ENCODE measurements at regions not wholly inside any gene's neighbourhood (a gene's known extent, or its start where the extent isn't known, plus 50 kb on each side); places are given as distances from the start of the nearest gene placed in this dataset.

GRCh38 chr10:64873959-64874358, 1352.8 kb downstream of the REEP3 start:
- no peak overlapping the region for H3K27ac ChIP-seq (ENCODE audit: extremely low read length, insufficient read depth, low read length)
- H3K9ac ChIP-seq (ENCODE audit: insufficient read depth, low read depth, low read length): no peak overlapping the region
- H3K9me3 ChIP-seq (ENCODE audit: low read length): no peaks in the 10 kb centered on the region
- H3K79me2 ChIP-seq (ENCODE audit: insufficient read depth, low read length): no peaks in the 10 kb centered on the region
- in situ Hi-C loops (cut with HindIII; ENCODE audit: extremely low pct_ligation_motif_present, low pct_unique_long_range_greater_than_20kb): no loop called here
- DNase-seq (ENCODE audit: low spot score) (no peak), FAIRE-seq (no peak), ATAC-seq (no peak)
- H3K4me3 ChIP-seq (replicated peaks in 1 of 3; ENCODE audit: insufficient read depth in 1 of 3, low read depth in 2 of 3, low read length in 3 of 3): no peak overlapping the region
- no peaks in the 10 kb centered on the region for H3K27me3 ChIP-seq (ENCODE audit: control insufficient read depth in 1 of 2, insufficient read depth in 2 of 2, low read length in 2 of 2)
- no peaks in the 10 kb centered on the region for H3K36me3 ChIP-seq (replicated peaks in 1 of 2; ENCODE audit: control insufficient read depth in 1 of 2, insufficient read depth in 2 of 2, low read length in 2 of 2)
- no peak overlapping the region for H3K4me2 ChIP-seq (ENCODE audit: low read depth, low read length)
- BruUV-seq (replicated peaks): no TSS peak
- TF ChIP-seq NFYB (CRISPR knock-in tag; IDR thresholded peaks at IDR 0.05) (no peak), ZBTB2 (CRISPR knock-in tag; IDR thresholded peaks at IDR 0.05; ENCODE audit: low read depth) (no peak), FOXA1 (IDR thresholded peaks at IDR 0.05) (no peak), FOXA1 (CRISPR knock-in tag; IDR thresholded peaks at IDR 0.05) (no peak), SMAD3 (CRISPR knock-in tag; IDR thresholded peaks at IDR 0.05) (no peak), FOXP1 (IDR thresholded peaks at IDR 0.05) (no peak), FOXP1 (CRISPR knock-in tag; IDR thresholded peaks at IDR 0.05) (no peak), EHMT2 (IDR thresholded peaks at IDR 0.05; ENCODE audit: borderline replicate concordance, low read depth, low read length) (no peak), ZFP1 (CRISPR knock-in tag; IDR thresholded peaks at IDR 0.05) (no peak), BHLHE40 (IDR thresholded peaks at IDR 0.05; ENCODE audit: low read length) (no peak), U2AF2 (IDR thresholded peaks at IDR 0.05; ENCODE audit: low read depth, low read length) (no peak), NKX3-1 (CRISPR knock-in tag; IDR thresholded peaks at IDR 0.05) (no peak)
- WGBS (ENCODE audit: low lambda C conversion rate): 0% methylated on average over 1 of the region's 2 CpGs
- ChIA-PET CTCF (ENCODE audit: low intra/inter-chr PET ratio, low total read pairs) (no interaction called here), POLR2A (no interaction called here)
- no peaks in the 10 kb centered on the region for H4K20me1 ChIP-seq (ENCODE audit: insufficient read depth, low read length)
- intact Hi-C loops (cut with micrococcal nuclease; ENCODE audit: unreplicated experiment): no loop called here
- H3K4me1 ChIP-seq (ENCODE audit: insufficient read depth, low read length): no peaks in the 10 kb centered on the region
- no peak overlapping the region for H2AFZ ChIP-seq (ENCODE audit: low read length)

- TF ChIP-seq POGZ (CRISPR knock-in tag; IDR thresholded peaks at IDR 0.05) (no peak), RFX3 (CRISPR knock-in tag; IDR thresholded peaks at IDR 0.05) (no peak), PLSCR1 (CRISPR knock-in tag; IDR thresholded peaks at IDR 0.05; ENCODE audit: borderline replicate concordance) (no peak), ZGPAT (CRISPR knock-in tag; IDR thresholded peaks at IDR 0.05) (no peak), ZNF780A (CRISPR knock-in tag; IDR thresholded peaks at IDR 0.05) (no peak), ZNF383 (CRISPR knock-in tag; IDR thresholded peaks at IDR 0.05; ENCODE audit: borderline replicate concordance) (no peak), ZMAT5 (CRISPR knock-in tag; IDR thresholded peaks at IDR 0.05; ENCODE audit: borderline replicate concordance, low read depth) (no peak)
- BruUV-seq (replicated peaks): no TSS peak
- POLR2A ChIA-PET: no interaction called here
- no peaks in the 10 kb centered on the region for H3K4me1 ChIP-seq (ENCODE audit: insufficient read depth, low read length)
- H3K9me3 ChIP-seq (ENCODE audit: low read length): no peaks in the 10 kb centered on the region
- H3K9ac ChIP-seq (ENCODE audit: insufficient read depth, low read depth, low read length): no peak overlapping the region
- in situ Hi-C loops (cut with HindIII; ENCODE audit: extremely low pct_ligation_motif_present, low pct_unique_long_range_greater_than_20kb): no loop called here
- DNase-seq (ENCODE audit: low spot score): no peak
- no peaks in the 10 kb centered on the region for H4K20me1 ChIP-seq (ENCODE audit: insufficient read depth, low read length)
- WGBS (ENCODE audit: low lambda C conversion rate): 3% methylated on average over 3 of the region's 3 CpGs
- H3K36me3 ChIP-seq (replicated peaks in 1 of 2; ENCODE audit: control insufficient read depth in 1 of 2, insufficient read depth in 2 of 2, low read length in 2 of 2): no peaks in the 10 kb centered on the region
- intact Hi-C loops (cut with micrococcal nuclease; ENCODE audit: unreplicated experiment): no loop called here
- H3K4me2 ChIP-seq (ENCODE audit: low read depth, low read length): no peak overlapping the region
- CTCF ChIA-PET (ENCODE audit: low intra/inter-chr PET ratio, low total read pairs): no interaction called here
- ATAC-seq: no peak
- no peak overlapping the region for H3K4me3 ChIP-seq (replicated peaks in 1 of 3; ENCODE audit: insufficient read depth in 1 of 3, low read depth in 2 of 3, low read length in 3 of 3)
- no peak for FAIRE-seq
- no peaks in the 10 kb centered on the region for H3K79me2 ChIP-seq (ENCODE audit: insufficient read depth, low read length)
- no peak overlapping the region for H3K27ac ChIP-seq (ENCODE audit: extremely low read length, insufficient read depth, low read length)
- H2AFZ ChIP-seq (ENCODE audit: low read length): no peak overlapping the region
- H3K27me3 ChIP-seq (ENCODE audit: control insufficient read depth in 1 of 2, insufficient read depth in 2 of 2, low read length in 2 of 2): no peaks in the 10 kb centered on the region
Observed at GRCh38 chr10:64880546-64880945, 1359.3 kb downstream of the REEP3 start.

Data from HepG2 (cell line).